ENCODE measurements at regions not wholly inside any gene's neighbourhood (a gene's known extent, or its start where the extent isn't known, plus 50 kb on each side); places are given as distances from the start of the nearest gene placed in this dataset.

DNA sequence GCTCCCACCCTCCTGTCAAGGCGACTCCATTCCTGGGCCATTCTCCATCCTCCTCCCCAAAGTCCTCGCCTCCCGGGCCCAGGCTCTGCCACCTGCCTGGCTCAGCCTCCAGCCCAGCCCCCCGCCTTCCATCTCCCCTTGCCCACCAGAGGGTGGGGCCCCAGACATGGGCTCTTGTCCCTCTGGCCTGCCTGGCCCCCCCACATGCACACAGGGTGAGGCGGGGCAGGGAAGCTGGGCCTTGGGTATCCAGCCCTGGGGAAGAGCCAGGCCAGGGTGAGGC is 95.2 kb downstream of the YTHDF1 start:
- TF ChIP-seq, protein P1, sequence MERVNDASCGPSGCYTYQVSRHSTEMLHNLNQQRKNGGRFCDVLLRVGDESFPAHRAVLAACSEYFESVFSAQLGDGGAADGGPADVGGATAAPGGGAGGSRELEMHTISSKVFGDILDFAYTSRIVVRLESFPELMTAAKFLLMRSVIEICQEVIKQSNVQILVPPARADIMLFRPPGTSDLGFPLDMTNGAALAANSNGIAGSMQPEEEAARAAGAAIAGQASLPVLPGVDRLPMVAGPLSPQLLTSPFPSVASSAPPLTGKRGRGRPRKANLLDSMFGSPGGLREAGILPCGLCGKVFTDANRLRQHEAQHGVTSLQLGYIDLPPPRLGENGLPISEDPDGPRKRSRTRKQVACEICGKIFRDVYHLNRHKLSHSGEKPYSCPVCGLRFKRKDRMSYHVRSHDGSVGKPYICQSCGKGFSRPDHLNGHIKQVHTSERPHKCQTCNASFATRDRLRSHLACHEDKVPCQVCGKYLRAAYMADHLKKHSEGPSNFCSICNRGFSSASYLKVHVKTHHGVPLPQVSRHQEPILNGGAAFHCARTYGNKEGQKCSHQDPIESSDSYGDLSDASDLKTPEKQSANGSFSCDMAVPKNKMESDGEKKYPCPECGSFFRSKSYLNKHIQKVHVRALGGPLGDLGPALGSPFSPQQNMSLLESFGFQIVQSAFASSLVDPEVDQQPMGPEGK (CRISPR knock-in tag; IDR thresholded peaks at IDR 0.05; ENCODE audit: borderline replicate concordance) = no peak
- TF ChIP-seq ZFP3 (CRISPR knock-in tag; IDR thresholded peaks at IDR 0.05) (no peak), SNAI2 (CRISPR knock-in tag; IDR thresholded peaks at IDR 0.05) (no peak), TCF4 (CRISPR knock-in tag; IDR thresholded peaks at IDR 0.05; ENCODE audit: borderline replicate concordance) (no peak)
- TF ChIP-seq, protein P2, sequence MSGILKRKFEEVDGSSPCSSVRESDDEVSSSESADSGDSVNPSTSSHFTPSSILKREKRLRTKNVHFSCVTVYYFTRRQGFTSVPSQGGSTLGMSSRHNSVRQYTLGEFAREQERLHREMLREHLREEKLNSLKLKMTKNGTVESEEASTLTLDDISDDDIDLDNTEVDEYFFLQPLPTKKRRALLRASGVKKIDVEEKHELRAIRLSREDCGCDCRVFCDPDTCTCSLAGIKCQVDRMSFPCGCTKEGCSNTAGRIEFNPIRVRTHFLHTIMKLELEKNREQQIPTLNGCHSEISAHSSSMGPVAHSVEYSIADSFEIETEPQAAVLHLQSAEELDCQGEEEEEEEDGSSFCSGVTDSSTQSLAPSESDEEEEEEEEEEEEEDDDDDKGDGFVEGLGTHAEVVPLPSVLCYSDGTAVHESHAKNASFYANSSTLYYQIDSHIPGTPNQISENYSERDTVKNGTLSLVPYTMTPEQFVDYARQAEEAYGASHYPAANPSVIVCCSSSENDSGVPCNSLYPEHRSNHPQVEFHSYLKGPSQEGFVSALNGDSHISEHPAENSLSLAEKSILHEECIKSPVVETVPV (CRISPR knock-in tag; IDR thresholded peaks at IDR 0.05) = no peak

All from SK-N-SH treated with all-trans-retinoic acid at 6 μM for 48 hours (cell line).